ENCODE measurements at regions not wholly inside any gene's neighbourhood (a gene's known extent, or its start where the extent isn't known, plus 50 kb on each side); places are given as distances from the start of the nearest gene placed in this dataset.
"Not testable (repeated sequence)": the region's sequence is repeated elsewhere in the genome, so short reads cannot be mapped to it uniquely, and the experiment has no call there.

DNA sequence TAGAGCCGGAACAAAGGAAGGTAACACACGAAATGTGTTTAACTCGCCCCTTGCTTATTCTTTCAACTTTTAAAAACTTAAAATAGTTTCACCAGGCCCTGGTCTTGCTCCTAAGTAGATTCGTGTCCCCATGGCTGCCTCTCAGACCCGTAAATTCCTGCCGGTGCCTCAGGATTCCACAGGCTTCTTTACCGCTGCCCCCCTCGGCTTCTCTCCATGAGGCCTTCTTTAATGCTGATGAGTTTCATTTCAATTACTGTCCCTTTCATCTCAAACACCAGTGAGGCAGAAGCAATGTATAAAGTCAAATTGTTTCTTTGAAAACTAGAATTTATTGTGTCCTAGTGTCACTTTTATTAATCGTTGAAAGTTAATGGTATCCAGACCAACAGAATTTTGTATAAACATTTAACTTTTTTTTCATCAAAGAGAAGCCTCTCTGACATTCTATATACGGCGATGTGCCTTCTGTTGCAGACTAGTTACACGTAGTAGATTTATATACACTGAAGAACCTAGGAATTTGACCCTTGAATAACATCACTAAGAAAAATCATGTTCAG, 225.2 kb downstream of the C7orf25 start:
- peak; percentile 75 for DNase-seq (ENCODE audit: low read depth, low spot score)

- DNase-seq (ENCODE audit: low read depth, low spot score): peak; percentile 41
Observed at GRCh38 chr7:42685911-42686310, 226.0 kb downstream of the C7orf25 start.

GRCh38 chr7:42677751-42678699, 233.8 kb downstream of the C7orf25 start:
- DNase-seq (ENCODE audit: low read depth, low spot score): no peak

GRCh38 chr7:42674541-42674940, 237.3 kb downstream of the C7orf25 start:
- DNase-seq (ENCODE audit: low read depth, low spot score): no peak

DNA sequence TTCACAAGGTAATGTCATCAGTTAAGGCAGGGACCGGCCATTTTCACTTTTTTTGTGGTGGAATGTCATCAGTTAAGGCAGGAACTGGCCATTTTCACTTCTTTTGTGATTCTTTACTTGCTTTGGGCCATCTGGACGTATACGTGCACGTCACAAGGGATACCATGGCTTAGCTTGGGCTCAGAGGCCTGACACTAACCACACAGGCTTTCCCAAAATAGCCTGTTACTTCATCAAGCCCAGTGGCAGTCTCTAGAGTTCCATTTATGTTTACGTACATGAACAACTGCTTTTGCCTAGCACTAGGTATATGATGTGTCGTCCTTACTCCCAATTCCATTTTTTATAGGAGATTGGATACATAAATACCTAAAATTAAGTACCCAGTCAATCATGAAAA, 237.9 kb downstream of the C7orf25 start:
- no peak for DNase-seq (ENCODE audit: low read depth, low spot score)

DNA sequence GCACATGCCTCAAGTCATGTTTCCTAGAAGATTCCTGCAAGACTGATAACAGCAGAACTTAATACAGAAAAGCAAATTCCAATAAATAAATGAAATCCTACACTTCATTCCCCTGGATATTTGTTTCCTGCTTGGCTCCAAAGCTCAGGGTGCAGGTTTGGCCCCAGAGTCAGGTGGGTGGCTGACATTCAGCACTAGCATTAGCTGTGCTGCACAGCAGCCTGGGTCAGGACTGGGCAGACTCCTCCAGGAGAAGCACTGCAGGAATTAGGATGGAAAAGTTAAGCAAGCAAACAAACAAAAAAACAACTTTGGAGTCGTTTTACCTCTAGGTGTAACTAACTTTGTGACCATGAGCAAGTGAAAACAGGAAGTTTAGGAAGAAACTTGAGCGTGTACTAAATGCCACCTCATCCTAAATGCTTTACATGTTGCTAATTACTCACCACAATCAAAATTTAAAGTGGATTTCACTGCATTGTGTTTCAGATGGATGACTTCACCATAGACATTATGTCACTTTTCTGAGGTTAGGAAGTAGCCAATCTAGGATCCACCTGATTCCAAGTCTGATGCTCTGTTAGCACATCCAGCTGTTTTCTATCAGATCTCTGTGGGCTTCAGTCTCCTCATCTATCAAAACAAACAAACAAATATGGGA, 239.4 kb downstream of the C7orf25 start:
- DNase-seq (ENCODE audit: low read depth, low spot score): no peak

DNA sequence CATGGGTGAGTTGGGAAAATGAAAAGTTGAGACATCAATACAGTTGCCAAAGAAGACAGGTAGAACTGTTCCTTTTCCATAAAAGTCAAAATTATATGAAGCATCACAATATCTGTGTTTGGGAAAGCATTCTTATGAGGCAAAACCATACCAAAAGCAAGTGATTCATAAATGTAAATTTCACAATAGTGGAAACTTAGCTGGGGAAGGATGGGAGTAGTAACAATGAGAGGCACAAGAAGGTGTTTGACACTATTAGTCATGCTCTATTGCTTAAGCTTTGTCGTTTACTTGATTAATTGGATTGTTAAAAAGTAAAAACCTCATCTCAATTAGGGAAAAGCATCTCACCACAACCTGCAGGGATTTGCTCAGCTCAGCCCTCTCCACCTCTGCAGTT, 240.2 kb downstream of the C7orf25 start:
- no peak for DNase-seq (ENCODE audit: low read depth, low spot score)

DNA sequence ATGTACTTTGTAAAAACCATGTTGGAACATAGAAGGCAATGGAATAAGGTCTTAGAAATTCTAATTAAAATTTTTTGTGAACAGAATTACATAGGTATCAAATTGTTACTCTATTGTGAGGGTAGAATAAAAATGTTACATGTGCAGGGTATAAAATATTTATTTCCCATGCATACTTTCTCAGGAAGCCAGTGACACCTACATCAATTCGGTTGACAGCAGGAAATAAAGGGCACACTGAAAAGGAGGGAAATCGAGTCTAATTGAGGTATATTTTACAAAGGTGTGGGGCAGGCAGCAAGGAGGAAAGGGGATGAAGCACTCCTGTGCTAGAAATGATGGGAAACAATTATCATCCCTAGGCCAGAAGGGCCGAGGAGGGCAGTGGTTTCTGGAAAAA, 244.9 kb downstream of the C7orf25 start:
- DNase-seq (ENCODE audit: low read depth, low spot score): no peak

DNA sequence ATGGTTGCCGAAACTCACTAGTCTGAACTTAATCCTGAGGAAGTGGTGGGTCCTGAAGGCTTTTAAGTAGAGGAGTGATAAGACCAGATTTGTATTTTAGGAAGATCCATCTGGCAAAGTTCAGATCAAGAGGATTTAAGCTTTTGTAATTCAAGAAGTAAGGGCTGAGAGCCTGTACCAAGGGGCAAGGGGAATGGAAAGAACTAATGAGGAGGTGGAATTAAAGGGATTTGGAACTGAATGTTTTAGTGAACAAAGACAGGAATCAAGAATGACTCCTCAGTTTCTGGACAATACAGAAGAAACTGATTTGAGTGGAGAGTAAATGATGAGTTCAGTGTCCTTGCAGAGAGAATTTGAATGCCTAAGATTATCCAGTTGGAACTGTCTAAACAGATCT, 249.0 kb downstream of the C7orf25 start:
- DNase-seq (ENCODE audit: low read depth, low spot score): no peak

DNA sequence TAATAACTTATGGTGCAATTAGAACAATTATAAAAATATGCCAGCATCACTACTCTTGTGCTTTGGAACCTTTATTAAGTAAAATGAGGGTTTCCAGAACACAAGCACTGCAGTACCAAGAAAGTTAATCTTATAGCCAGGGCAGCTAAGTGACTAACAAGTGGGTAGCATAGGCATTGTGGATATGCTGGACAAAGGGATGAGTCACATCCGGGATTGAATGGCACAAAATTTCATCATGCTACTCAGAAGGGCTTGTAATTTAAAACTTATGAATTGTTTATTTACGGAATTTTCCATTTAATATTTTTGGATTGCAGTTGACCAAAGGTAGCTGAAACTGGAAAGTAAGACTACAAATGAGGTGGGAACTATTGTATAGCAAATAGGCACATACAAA, 250.6 kb downstream of the C7orf25 start:
- no peak for DNase-seq (ENCODE audit: low read depth, low spot score)

DNA sequence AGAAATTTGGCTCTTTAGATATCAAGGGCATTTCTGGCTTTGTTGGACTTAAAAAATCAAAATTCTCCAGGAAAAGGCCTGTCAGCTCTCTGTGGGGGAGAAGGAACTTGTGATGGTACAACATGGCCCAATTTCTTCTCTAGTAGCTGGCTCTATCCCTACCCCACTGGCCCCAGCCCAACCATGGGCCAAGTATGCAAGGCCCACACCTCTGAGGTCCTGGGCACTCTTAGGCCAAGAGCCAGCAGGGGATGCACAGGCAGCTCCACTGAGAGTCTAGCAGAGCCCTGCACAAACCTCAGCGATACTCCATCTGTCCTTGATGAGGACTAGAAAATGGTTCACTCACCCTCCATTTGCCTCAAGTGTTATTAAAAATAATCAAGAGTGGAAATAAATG, 261.2 kb downstream of the C7orf25 start:
- DNase-seq (ENCODE audit: low read depth, low spot score): no peak

- DNase-seq (ENCODE audit: low read depth, low spot score): no peak
Observed at GRCh38 chr7:42650171-42650570, 261.7 kb downstream of the C7orf25 start.

DNA sequence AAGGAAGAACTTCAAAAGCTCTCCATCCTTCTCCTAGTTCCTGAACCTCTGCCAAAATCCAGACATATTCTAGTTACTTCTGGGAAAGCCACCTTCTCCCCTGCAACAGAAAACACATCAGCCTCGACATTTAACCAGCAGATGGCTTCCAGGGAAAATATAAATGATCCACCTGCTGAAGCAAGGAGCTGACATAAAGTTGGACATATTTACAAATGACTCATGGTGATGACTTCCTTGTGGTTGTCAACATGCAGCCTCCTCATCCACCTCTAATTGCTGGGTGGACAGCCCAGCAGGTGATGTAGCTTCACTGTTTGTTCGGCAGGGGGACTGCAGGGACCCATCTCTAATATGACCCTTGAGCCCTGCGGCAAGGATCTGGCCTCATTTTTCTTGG, 266.0 kb downstream of the C7orf25 start:
- DNase-seq (ENCODE audit: low read depth, low spot score): no peak

GRCh38 chr7:42642699-42643098, 269.2 kb downstream of the C7orf25 start:
- no peak for DNase-seq (ENCODE audit: low read depth, low spot score)

DNA sequence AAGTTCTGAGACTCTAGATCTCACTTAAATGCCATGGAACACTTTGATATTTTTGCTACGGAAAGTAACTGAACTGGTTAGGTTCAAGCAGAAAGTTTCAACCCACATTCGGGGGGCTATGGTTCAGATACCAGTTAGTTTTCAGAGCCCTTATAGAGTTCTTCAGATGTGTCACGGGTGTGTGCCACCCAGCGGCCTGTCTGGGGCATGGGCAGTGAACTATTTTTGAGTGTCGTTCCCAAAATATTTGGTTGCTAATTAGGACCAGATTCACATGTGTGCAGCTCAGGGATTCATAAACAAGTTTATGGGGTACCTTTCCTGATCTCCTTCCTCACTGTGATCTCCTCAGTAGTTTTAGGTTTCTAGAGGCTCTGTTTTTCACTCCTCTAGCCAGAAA, 271.9 kb downstream of the C7orf25 start:
- no peak for DNase-seq (ENCODE audit: low read depth, low spot score)

DNA sequence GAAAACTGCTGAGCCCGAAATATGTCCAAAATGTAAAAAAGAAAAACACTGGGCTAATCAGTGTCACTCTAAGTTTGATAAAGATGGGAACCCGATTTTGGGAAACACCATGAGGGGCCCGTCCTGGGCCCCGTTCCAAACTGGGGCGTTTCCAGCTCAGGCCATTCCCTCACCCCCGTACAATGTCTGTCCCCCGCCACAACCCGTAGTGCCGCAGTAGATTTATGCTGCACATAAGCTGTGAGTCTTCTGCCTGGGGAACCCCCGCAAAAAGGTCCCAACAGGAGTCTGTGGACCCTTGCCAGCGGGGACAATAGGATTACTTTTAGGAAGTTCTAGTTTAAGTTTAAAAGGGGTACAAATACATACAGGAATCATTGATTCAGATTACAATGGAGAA, 275.5 kb downstream of the C7orf25 start:
- DNase-seq (ENCODE audit: low read depth, low spot score): not testable (repeated sequence)

GRCh38 chr7:42628054-42628453, 283.8 kb downstream of the C7orf25 start:
- no peak for DNase-seq (ENCODE audit: low read depth, low spot score)

DNA sequence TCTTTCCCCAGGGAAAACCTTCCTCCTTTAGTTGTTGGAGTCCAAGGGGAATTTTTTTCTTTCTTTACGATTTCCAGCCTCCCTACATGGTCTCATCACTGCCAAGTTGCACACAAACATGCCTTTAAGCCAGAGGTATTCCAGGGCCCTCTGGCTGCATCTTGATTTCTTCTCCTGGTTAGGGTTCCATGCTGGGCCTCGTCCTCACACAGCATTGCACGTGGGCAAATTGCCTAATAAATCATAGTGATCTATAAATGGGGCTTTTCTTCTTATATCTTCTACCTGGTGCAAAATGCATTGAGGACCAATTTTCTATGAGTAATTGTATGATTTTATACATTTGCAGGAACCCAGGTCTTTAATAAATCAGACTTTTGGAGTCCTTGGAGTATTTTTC, 284.2 kb downstream of the C7orf25 start:
- DNase-seq (ENCODE audit: low read depth, low spot score): no peak

GRCh38 chr7:42627101-42627500, 284.8 kb downstream of the C7orf25 start:
- no peak for DNase-seq (ENCODE audit: low read depth, low spot score)

DNA sequence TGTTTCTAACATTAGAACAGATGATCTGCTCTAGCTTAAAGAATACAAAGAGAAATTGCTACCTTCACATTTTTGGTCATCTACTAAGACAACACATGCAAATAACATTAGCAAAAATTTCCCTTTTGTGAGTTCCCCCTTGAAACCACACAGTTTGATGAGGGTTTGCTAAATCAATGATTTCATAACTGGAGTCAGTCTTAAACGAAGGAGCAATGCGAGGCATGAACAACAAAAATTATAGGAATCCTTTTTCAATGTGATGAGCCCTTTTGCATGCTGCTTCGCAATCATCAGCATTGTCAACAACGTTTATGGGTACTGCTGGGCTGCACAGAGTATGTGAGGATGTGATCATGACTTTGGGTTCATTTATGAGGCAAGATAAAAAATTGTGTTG, 286.4 kb downstream of the C7orf25 start:
- DNase-seq (ENCODE audit: low read depth, low spot score): no peak

GRCh38 chr7:42624471-42624870, 287.4 kb downstream of the C7orf25 start:
- DNase-seq (ENCODE audit: low read depth, low spot score): no peak

GRCh38 chr7:42621543-42622219, 290.2 kb downstream of the C7orf25 start:
- DNase-seq (ENCODE audit: low read depth, low spot score): no peak
